Inflammatory macrophage treated with lipopolysaccharide for 4 hours (primary cell): ENCODE measurements at regions not wholly inside any gene's neighbourhood (a gene's known extent, or its start where the extent isn't known, plus 50 kb on each side); places are given as distances from the start of the nearest gene placed in this dataset.
"Not testable (repeated sequence)": the region's sequence is repeated elsewhere in the genome, so short reads cannot be mapped to it uniquely, and the experiment has no call there.

Experiments used
- DNase-seq: peaks from one replicate; pipeline ENCODE4 v3.0.0-alpha.2; 2020

GRCh38 chr7:120163449-120163848 is 109.5 kb upstream of the KCND2 start:
- DNase-seq = no peak

- DNase-seq = no peak
Observed at GRCh38 chr7:120165227-120165626, 107.7 kb upstream of the KCND2 start.

- no peak for DNase-seq
Observed at GRCh38 chr7:120168066-120168465, 104.9 kb upstream of the KCND2 start.

GRCh38 chr7:120169996-120170783 is 102.8 kb upstream of the KCND2 start:
- no peak for DNase-seq

GRCh38 chr7:120170834-120171233 is 102.1 kb upstream of the KCND2 start:
- DNase-seq = no peak

GRCh38 chr7:120171406-120171805 is 101.6 kb upstream of the KCND2 start:
- DNase-seq = no peak

GRCh38 chr7:120180221-120180620 is 92.8 kb upstream of the KCND2 start:
- no peak for DNase-seq

- DNase-seq = no peak
Observed at GRCh38 chr7:120181499-120181898, 91.5 kb upstream of the KCND2 start.

- no peak for DNase-seq
Observed at GRCh38 chr7:120184866-120185265, 88.1 kb upstream of the KCND2 start.

GRCh38 chr7:120185940-120186682 is 86.9 kb upstream of the KCND2 start:
- DNase-seq = no peak

- no peak for DNase-seq
Observed at GRCh38 chr7:120186688-120187087, 86.3 kb upstream of the KCND2 start.

- no peak for DNase-seq
Observed at GRCh38 chr7:120189623-120190022, 83.4 kb upstream of the KCND2 start.

- no peak for DNase-seq
Observed at GRCh38 chr7:120190109-120190508, 82.9 kb upstream of the KCND2 start.

GRCh38 chr7:120190566-120190965 is 82.4 kb upstream of the KCND2 start:
- no peak for DNase-seq

- not testable (repeated sequence) for DNase-seq
Observed at GRCh38 chr7:120191423-120191822, 81.6 kb upstream of the KCND2 start.

- DNase-seq = no peak
Observed at GRCh38 chr7:120201290-120201689, 71.7 kb upstream of the KCND2 start.

- no peak for DNase-seq
Observed at GRCh38 chr7:120205101-120205500, 67.9 kb upstream of the KCND2 start.

GRCh38 chr7:120207037-120207436 is 65.9 kb upstream of the KCND2 start:
- DNase-seq = no peak

- no peak for DNase-seq
Observed at GRCh38 chr7:120215654-120216053, 57.3 kb upstream of the KCND2 start.

GRCh38 chr7:120216947-120217346 is 56.0 kb upstream of the KCND2 start:
- no peak for DNase-seq

GRCh38 chr7:120218712-120219111 is 54.3 kb upstream of the KCND2 start:
- DNase-seq = no peak

- no peak for DNase-seq
Observed at GRCh38 chr7:120221666-120222065, 51.3 kb upstream of the KCND2 start.
